ENCODE measurements at regions not wholly inside any gene's neighbourhood (a gene's known extent, or its start where the extent isn't known, plus 50 kb on each side); places are given as distances from the start of the nearest gene placed in this dataset.

- ChIA-PET CTCF (no interaction called here), POLR2A (no interaction called here)
- Histone ChIP-seq H4K20me1 (replicated peaks; ENCODE audit: control insufficient read depth, extremely low read depth, insufficient read depth, low read length) (no peaks in the 10 kb centered on the region), H3K9me3 (replicated peaks; ENCODE audit: control insufficient read depth, insufficient read depth, low read length) (no peaks in the 10 kb centered on the region), H3K4me2 (ENCODE audit: insufficient read depth, low read length) (no peak overlapping the region), H3K4me1 (ENCODE audit: control insufficient read depth, extremely low read depth, insufficient read depth, low read length) (no peaks in the 10 kb centered on the region), H3K9me1 (replicated peaks; ENCODE audit: control insufficient read depth, extremely low read depth, insufficient read depth, low read length) (no peaks in the 10 kb centered on the region), H3K79me2 (ENCODE audit: control insufficient read depth, insufficient read depth, low read length) (no peaks in the 10 kb centered on the region), H3K4me3 (replicated peaks in 1 of 3; ENCODE audit: insufficient read depth in 1 of 3, low read depth in 1 of 3, low read length in 3 of 3) (no peak overlapping the region), H3K36me3 (ENCODE audit: control insufficient read depth in 2 of 2, extremely low read depth in 1 of 2, insufficient read depth in 2 of 2, low read length in 2 of 2) (no peaks in the 10 kb centered on the region), H3K27me3 (ENCODE audit: control insufficient read depth in 2 of 2, insufficient read depth in 2 of 2, low read length in 2 of 2) (no peaks in the 10 kb centered on the region), H2AFZ (ENCODE audit: low read depth, low read length) (no peak overlapping the region), H3K9ac (replicated peaks; ENCODE audit: extremely low read depth, insufficient read depth, low read length) (no peak overlapping the region), H3K27ac (ENCODE audit: insufficient read depth, low read depth, low read length) (no peak overlapping the region)
- DNase-seq (ENCODE audit: low read depth, low spot score): no peak
- intact Hi-C loops (cut with micrococcal nuclease) (no loop called here), dilution Hi-C loops (cut with MboI; ENCODE audit: extremely low pct_ligation_motif_present, low sequenced_read_pairs) (no loop called here)
- no peak for FAIRE-seq
- BruUV-seq (replicated peaks): no TSS peak
- no peak for TF ChIP-seq POLR2AphosphoS5 (IDR thresholded peaks at IDR 0.05; ENCODE audit: insufficient read depth, low read depth, low read length)
- TF ChIP-seq CTCF (IDR thresholded peaks at IDR 0.05; ENCODE audit: extremely low read depth in 1 of 2, insufficient read depth in 1 of 2, low read depth in 1 of 2, low read length in 2 of 2): no peak
Observed at GRCh38 chrX:4315891-4316290, 602.4 kb upstream of the PRKX start.

- Histone ChIP-seq H3K9me1 (replicated peaks; ENCODE audit: control insufficient read depth, extremely low read depth, insufficient read depth, low read length) (no peaks in the 10 kb centered on the region), H3K27ac (ENCODE audit: insufficient read depth, low read depth, low read length) (no peak overlapping the region), H3K9ac (replicated peaks; ENCODE audit: extremely low read depth, insufficient read depth, low read length) (no peak overlapping the region), H3K79me2 (ENCODE audit: control insufficient read depth, insufficient read depth, low read length) (no peaks in the 10 kb centered on the region), H3K9me3 (replicated peaks; ENCODE audit: control insufficient read depth, insufficient read depth, low read length) (no peaks in the 10 kb centered on the region), H3K4me2 (ENCODE audit: insufficient read depth, low read length) (no peak overlapping the region), H3K4me1 (ENCODE audit: control insufficient read depth, extremely low read depth, insufficient read depth, low read length) (no peaks in the 10 kb centered on the region), H4K20me1 (replicated peaks; ENCODE audit: control insufficient read depth, extremely low read depth, insufficient read depth, low read length) (no peaks in the 10 kb centered on the region), H3K27me3 (ENCODE audit: control insufficient read depth in 2 of 2, insufficient read depth in 2 of 2, low read length in 2 of 2) (no peaks in the 10 kb centered on the region), H3K4me3 (replicated peaks in 1 of 3; ENCODE audit: insufficient read depth in 1 of 3, low read depth in 1 of 3, low read length in 3 of 3) (no peak overlapping the region), H2AFZ (ENCODE audit: low read depth, low read length) (no peak overlapping the region), H3K36me3 (ENCODE audit: control insufficient read depth in 2 of 2, extremely low read depth in 1 of 2, insufficient read depth in 2 of 2, low read length in 2 of 2) (no peaks in the 10 kb centered on the region)
- FAIRE-seq (no peak), DNase-seq (ENCODE audit: low read depth, low spot score) (no peak)
- intact Hi-C loops (cut with micrococcal nuclease): no loop called here
- ChIA-PET CTCF (no interaction called here), POLR2A (no interaction called here)
- TF ChIP-seq FOS (IDR thresholded peaks at IDR 0.05; ENCODE audit: borderline replicate concordance, insufficient read depth, low read length) (no peak), CTCF (IDR thresholded peaks at IDR 0.05; ENCODE audit: extremely low read depth in 1 of 2, insufficient read depth in 1 of 2, low read depth in 1 of 2, low read length in 2 of 2) (no peak), EZH2 (IDR thresholded peaks at IDR 0.05; ENCODE audit: borderline replicate concordance, low read depth, low read length, severe bottlenecking) (no peak), MYC (IDR thresholded peaks at IDR 0.05; ENCODE audit: low read depth, low read length) (no peak), JUN (IDR thresholded peaks at IDR 0.05; ENCODE audit: borderline replicate concordance, insufficient read depth, insufficient read length, low read depth) (no peak), POLR2AphosphoS5 (IDR thresholded peaks at IDR 0.05; ENCODE audit: insufficient read depth, low read depth, low read length) (no peak), POLR2A (IDR thresholded peaks at IDR 0.05; ENCODE audit: low read depth, low read length) (no peak), GATA2 (IDR thresholded peaks at IDR 0.05; ENCODE audit: insufficient read depth, insufficient read length, low read depth, low read length) (no peak), MAX (IDR thresholded peaks at IDR 0.05; ENCODE audit: insufficient read depth, insufficient read length) (no peak)
- dilution Hi-C loops (cut with MboI; ENCODE audit: extremely low pct_ligation_motif_present, low sequenced_read_pairs): no loop called here
- BruUV-seq (replicated peaks): no TSS peak
Observed at GRCh38 chrX:4314586-4314985, 601.1 kb upstream of the PRKX start.
